Natural killer cell (primary cell): ENCODE measurements at regions not wholly inside any gene's neighbourhood (a gene's known extent, or its start where the extent isn't known, plus 50 kb on each side); places are given as distances from the start of the nearest gene placed in this dataset.

Source experiments
- ATAC-seq, 3 donors: fragments of 150-1000 bp in 2 of 3; fragments of 200-7000 bp in 1 of 3; cut with Tn5 transposase; 1 replicate in 1 of 3; 2 replicates in 2 of 3; pipeline ENCODE4 v1.10.0; 2021; ENCODE audit warnings: mild to moderate bottlenecking in 2 of 3, moderate library complexity in 2 of 3
- DNase-seq, 2 donors: peaks; one replicate each; pipeline versions ENCODE4 v3.0.0 to v3.0.0-alpha.2; 2013 to 2021; ENCODE audit warnings: mixed read lengths in 1 of 2
- H3K27ac ChIP-seq: one replicate; pipeline ENCODE4 v1.5.1; 2013; ENCODE audit warnings: mild to moderate bottlenecking, low read length
- H3K27me3 ChIP-seq: one replicate; pipeline ENCODE4 v1.6.1; 2013; ENCODE audit warnings: low read length; ENCODE audit not compliant: control insufficient read depth, insufficient read depth
- H3K36me3 ChIP-seq: one replicate; pipeline ENCODE4 v1.6.1; 2013; ENCODE audit warnings: low read length; ENCODE audit not compliant: control insufficient read depth, insufficient read depth
- H3K4me1 ChIP-seq: one replicate; pipeline ENCODE4 v1.6.1; 2013; ENCODE audit warnings: low read length; ENCODE audit not compliant: control insufficient read depth, insufficient read depth
- H3K4me3 ChIP-seq: one replicate; pipeline ENCODE4 v1.5.1; 2013; ENCODE audit warnings: low read length
- H3K9me3 ChIP-seq: one replicate; pipeline ENCODE4 v1.6.1; 2013; ENCODE audit warnings: low read length; ENCODE audit not compliant: control insufficient read depth, insufficient read depth
- H3K27ac Mint-ChIP-seq, 2 donors: one replicate each; pipeline ENCODE4 v1.8.0; 2022; ENCODE audit warnings: mild to moderate bottlenecking in 2 of 2, mixed read lengths in 2 of 2, moderate library complexity in 1 of 2
- H3K27me3 Mint-ChIP-seq, 2 donors: one replicate each; pipeline ENCODE4 v1.8.0; 2022; ENCODE audit warnings: low read depth in 2 of 2, mixed read lengths in 2 of 2
- H3K36me3 Mint-ChIP-seq: one replicate; pipeline ENCODE4 v1.8.0; 2022; ENCODE audit warnings: mixed read lengths
- H3K4me1 Mint-ChIP-seq, 2 donors: one replicate each; pipeline ENCODE4 v1.8.0; 2022; ENCODE audit warnings: mixed read lengths in 2 of 2
- H3K4me3 Mint-ChIP-seq: one replicate; pipeline ENCODE4 v1.8.0; 2022; ENCODE audit warnings: mild to moderate bottlenecking, moderate library complexity, mixed read lengths
- H3K9me3 Mint-ChIP-seq, 2 donors: one replicate each; pipeline ENCODE4 v1.8.0; 2022; ENCODE audit warnings: mixed read lengths in 2 of 2
- WGBS: methylation state at CpG from one replicate; pipeline ENCODE4 v1.1.7; 2013; ENCODE audit warnings: missing lambda C conversion rate; ENCODE audit not compliant: insufficient coverage; 5-methylcytosine and 5-hydroxymethylcytosine counted together
- intact Hi-C: fragments of 100-400 bp; cut with micrococcal nuclease; formaldehyde crosslinking; loops from one replicate; pipeline ENCODE4 v1.14.2; 2022
- TF ChIP-seq, protein P1 (sequence below): fragments of 200-600 bp; IDR thresholded peaks from one replicate; pipeline ENCODE4 v1.8.0; 2022; ENCODE audit warnings: antibody characterized with exemption

DNA sequence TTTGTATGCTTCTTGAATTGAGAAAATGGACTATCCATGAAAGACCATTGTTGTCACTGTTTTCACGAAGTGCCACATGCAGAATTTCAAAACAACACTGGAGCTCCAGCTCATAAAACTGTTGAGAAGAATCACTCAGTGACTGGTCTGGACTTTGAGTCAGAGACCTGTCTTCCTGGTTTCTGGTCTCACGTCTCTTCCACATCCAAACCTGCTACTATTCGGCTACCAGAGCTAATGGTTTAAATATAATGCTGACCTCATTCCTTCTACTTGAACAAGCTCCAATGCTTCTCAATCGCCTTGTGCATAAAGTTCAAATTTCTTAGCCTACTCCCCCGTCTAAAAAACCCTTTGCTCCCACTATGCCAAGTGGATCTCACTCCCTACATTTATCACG is 227.9 kb upstream of the NR2F2 start:
- Histone ChIP-seq H3K4me1 (no peaks in the 10 kb centered on the region), H3K27ac (no peak overlapping the region), H3K4me3 (no peak overlapping the region), H3K27me3 (peaks cover 3% of the 10 kb centered on the region), H3K36me3 (no peaks in the 10 kb centered on the region), H3K9me3 (no peaks in the 10 kb centered on the region)
- Mint-ChIP-seq H3K36me3 (no peaks in the 10 kb centered on the region), H3K4me1 (no peaks in the 10 kb centered on the region), H3K4me3 (no peak overlapping the region), H3K27ac (no peak overlapping the region), H3K27me3 (peaks cover 17 to 23% of the 10 kb centered on the region in 2 donors), H3K9me3 (no peaks in the 10 kb centered on the region)
- 74% methylated on average over 6 of the region's 6 CpGs for WGBS
- intact Hi-C loops = no loop called here
- DNase-seq (no peak), ATAC-seq (no peak)
- TF ChIP-seq, protein P1, sequence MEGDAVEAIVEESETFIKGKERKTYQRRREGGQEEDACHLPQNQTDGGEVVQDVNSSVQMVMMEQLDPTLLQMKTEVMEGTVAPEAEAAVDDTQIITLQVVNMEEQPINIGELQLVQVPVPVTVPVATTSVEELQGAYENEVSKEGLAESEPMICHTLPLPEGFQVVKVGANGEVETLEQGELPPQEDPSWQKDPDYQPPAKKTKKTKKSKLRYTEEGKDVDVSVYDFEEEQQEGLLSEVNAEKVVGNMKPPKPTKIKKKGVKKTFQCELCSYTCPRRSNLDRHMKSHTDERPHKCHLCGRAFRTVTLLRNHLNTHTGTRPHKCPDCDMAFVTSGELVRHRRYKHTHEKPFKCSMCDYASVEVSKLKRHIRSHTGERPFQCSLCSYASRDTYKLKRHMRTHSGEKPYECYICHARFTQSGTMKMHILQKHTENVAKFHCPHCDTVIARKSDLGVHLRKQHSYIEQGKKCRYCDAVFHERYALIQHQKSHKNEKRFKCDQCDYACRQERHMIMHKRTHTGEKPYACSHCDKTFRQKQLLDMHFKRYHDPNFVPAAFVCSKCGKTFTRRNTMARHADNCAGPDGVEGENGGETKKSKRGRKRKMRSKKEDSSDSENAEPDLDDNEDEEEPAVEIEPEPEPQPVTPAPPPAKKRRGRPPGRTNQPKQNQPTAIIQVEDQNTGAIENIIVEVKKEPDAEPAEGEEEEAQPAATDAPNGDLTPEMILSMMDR = no peak

- intact Hi-C loops = no loop called here
- H3K36me3 ChIP-seq = no peaks in the 10 kb centered on the region
- DNase-seq (no peak), ATAC-seq (no peak)
- H3K4me1 Mint-ChIP-seq = no peaks in the 10 kb centered on the region
- H3K27me3 ChIP-seq = no peaks in the 10 kb centered on the region
- no peaks in the 10 kb centered on the region for H3K9me3 Mint-ChIP-seq
- TF ChIP-seq, protein P1 = no peak
- no peaks in the 10 kb centered on the region for H3K36me3 Mint-ChIP-seq
- H3K4me1 ChIP-seq = no peaks in the 10 kb centered on the region
- no peak overlapping the region for H3K27ac ChIP-seq
- peaks cover 4 to 26% of the 10 kb centered on the region in 2 donors for H3K27me3 Mint-ChIP-seq
- 78% methylated on average over 1 of the region's 1 CpG for WGBS
- H3K4me3 ChIP-seq = no peak overlapping the region
- H3K9me3 ChIP-seq = no peaks in the 10 kb centered on the region
- no peak overlapping the region for H3K4me3 Mint-ChIP-seq
- H3K27ac Mint-ChIP-seq = no peak overlapping the region
These were observed 224.3 kb upstream of the NR2F2 start for GRCh38 chr15:96106181-96106580.

GRCh38 chr15:96106628-96107027 is 223.9 kb upstream of the NR2F2 start:
- no peaks in the 10 kb centered on the region for H3K36me3 Mint-ChIP-seq
- no peak overlapping the region for H3K27ac Mint-ChIP-seq
- no peaks in the 10 kb centered on the region for H3K36me3 ChIP-seq
- peaks cover 7 to 30% of the 10 kb centered on the region in 2 donors for H3K27me3 Mint-ChIP-seq
- H3K4me3 ChIP-seq = no peak overlapping the region
- ATAC-seq (no peak), DNase-seq (no peak)
- H3K9me3 Mint-ChIP-seq = no peaks in the 10 kb centered on the region
- H3K4me1 Mint-ChIP-seq = no peaks in the 10 kb centered on the region
- TF ChIP-seq, protein P1 = no peak
- H3K9me3 ChIP-seq = no peaks in the 10 kb centered on the region
- intact Hi-C loops = no loop called here
- no peak overlapping the region for H3K27ac ChIP-seq
- H3K4me3 Mint-ChIP-seq = no peak overlapping the region
- H3K27me3 ChIP-seq = no peaks in the 10 kb centered on the region
- 91% methylated on average over 5 of the region's 5 CpGs for WGBS
- H3K4me1 ChIP-seq = no peaks in the 10 kb centered on the region

GRCh38 chr15:96107916-96108315 is 222.6 kb upstream of the NR2F2 start:
- Mint-ChIP-seq H3K4me3 (no peak overlapping the region), H3K27ac (no peak overlapping the region), H3K27me3 (peaks cover 13 to 38% of the 10 kb centered on the region in 2 donors), H3K4me1 (no peaks in the 10 kb centered on the region), H3K9me3 (no peaks in the 10 kb centered on the region), H3K36me3 (no peaks in the 10 kb centered on the region)
- Histone ChIP-seq H3K9me3 (no peaks in the 10 kb centered on the region), H3K4me1 (no peaks in the 10 kb centered on the region), H3K4me3 (no peak overlapping the region), H3K27me3 (no peaks in the 10 kb centered on the region), H3K36me3 (no peaks in the 10 kb centered on the region), H3K27ac (no peak overlapping the region)
- intact Hi-C loops = no loop called here
- no peak for DNase-seq
- WGBS = 85% methylated on average over 2 of the region's 2 CpGs
- ATAC-seq = no peak
- TF ChIP-seq, protein P1 = no peak
